VCaP (cell line): ENCODE measurements at regions not wholly inside any gene's neighbourhood (a gene's known extent, or its start where the extent isn't known, plus 50 kb on each side); places are given as distances from the start of the nearest gene placed in this dataset.

Experiments
- H3K27ac ChIP-seq: fragments of 450-650 bp; 2 replicates; pipeline ENCODE4 v1.5.1; 2017
- TF ChIP-seq, protein P1 (sequence below): fragments of 450-650 bp; conservative IDR thresholded peaks from 2 replicates; pipeline ENCODE4 v1.5.1; 2017; ENCODE audit warnings: mild to moderate bottlenecking, moderate library complexity

DNA sequence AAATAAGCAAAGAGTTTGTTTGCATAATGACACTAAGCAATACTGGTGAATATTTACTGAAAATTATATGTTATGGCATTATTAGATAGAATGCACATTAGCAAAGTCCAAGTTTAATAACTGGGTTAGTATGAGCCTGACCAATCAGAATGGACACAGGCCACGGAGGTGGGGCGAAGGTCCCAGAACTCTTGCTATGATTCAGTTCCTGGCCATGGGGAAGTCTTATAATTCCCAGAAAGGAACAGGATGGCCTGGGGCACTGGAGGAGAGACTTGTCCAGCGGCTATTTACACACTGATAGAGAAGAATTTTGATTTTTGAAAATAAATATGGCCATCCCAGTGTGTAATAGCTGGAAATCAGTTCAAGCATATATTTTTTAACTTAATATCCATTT lies 372.0 kb downstream of the EFNB2 start:
- no peak overlapping the region for H3K27ac ChIP-seq
- TF ChIP-seq, protein P1, sequence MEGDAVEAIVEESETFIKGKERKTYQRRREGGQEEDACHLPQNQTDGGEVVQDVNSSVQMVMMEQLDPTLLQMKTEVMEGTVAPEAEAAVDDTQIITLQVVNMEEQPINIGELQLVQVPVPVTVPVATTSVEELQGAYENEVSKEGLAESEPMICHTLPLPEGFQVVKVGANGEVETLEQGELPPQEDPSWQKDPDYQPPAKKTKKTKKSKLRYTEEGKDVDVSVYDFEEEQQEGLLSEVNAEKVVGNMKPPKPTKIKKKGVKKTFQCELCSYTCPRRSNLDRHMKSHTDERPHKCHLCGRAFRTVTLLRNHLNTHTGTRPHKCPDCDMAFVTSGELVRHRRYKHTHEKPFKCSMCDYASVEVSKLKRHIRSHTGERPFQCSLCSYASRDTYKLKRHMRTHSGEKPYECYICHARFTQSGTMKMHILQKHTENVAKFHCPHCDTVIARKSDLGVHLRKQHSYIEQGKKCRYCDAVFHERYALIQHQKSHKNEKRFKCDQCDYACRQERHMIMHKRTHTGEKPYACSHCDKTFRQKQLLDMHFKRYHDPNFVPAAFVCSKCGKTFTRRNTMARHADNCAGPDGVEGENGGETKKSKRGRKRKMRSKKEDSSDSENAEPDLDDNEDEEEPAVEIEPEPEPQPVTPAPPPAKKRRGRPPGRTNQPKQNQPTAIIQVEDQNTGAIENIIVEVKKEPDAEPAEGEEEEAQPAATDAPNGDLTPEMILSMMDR = no peak

DNA sequence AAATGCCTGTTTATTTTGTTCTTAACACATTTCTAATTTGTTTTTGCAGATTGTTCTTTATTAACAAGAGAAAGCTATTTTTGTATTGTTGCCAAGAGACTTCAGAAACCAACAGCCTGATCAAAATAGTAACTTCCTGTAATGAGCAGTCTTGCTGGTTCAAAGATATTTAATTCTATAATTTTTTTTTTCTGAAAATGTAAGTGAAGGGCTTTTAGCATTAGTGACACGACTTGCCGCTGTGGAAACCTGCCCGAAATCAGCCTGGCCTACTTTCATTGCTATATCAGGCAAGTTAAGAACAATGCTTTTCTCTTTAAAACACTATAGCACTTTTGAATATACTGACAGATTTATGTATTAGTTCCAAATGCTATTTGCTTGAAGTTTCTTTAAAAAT lies 374.3 kb downstream of the EFNB2 start:
- TF ChIP-seq, protein P1 = no peak
- no peak overlapping the region for H3K27ac ChIP-seq

DNA sequence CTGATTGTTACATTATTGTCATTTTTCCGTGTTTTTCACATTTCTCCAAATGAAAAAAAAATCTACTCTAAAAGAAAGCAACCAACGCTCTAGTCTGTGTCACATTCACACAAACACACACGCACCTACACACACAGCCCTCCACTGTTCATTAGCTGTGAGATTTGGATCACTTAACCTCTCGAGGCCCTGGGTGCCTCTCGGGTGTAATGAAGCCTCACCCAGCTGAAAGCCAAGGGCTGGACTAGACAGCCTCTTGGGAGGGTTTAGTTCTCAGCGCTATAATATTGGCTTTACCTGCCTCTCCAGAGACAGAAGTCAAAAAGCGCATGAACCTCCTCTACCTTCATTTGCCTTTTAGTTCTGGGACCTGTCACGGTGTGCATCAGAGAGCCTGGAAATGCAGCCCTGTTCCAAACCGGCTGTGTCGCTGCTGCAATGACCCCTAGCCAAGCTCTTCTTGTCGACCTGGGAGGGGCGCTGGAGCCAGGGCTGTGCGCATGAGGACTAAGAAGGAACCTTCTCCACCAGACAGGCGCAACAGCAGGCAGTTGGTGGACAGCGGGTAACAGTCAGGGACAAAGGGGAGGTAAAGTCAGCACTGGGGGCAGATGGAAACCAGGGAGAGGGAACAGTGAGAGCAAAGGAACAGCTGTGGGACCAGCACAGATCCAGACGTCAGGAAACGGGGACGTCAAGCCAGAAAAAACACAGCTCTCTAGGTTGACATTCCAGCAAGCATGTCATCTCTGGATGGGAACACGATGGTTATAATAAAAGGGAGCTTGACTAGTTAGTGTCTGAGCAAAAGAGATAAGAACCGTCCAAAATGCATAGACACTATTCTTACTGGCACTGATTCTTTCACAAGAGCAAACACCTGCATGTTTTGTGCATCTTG lies 375.9 kb downstream of the EFNB2 start:
- peak overlapping the region; percentile 46; the same call in 1 of the 2 replicates for H3K27ac ChIP-seq
- TF ChIP-seq, protein P1 = no peak

DNA sequence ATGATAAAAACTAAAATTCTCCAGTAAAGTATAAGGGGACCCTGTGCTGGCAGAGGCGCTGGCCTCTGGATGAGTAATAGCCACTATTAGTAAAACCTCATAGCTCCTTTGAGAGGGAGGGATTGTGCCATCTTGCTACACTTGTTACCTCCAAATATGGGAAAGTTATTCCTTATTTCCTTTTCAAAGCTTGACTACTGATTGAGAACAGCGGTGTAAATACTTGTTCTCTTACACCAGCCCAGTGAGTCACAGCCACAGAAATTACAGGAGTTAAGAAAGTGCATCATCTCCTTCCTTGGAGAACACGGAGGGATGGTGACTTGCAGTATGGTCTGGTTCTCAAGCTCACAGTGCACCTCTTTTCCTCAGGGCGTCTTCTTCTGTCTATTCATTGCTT lies 379.0 kb downstream of the EFNB2 start:
- TF ChIP-seq, protein P1 = no peak
- no peak overlapping the region for H3K27ac ChIP-seq

DNA sequence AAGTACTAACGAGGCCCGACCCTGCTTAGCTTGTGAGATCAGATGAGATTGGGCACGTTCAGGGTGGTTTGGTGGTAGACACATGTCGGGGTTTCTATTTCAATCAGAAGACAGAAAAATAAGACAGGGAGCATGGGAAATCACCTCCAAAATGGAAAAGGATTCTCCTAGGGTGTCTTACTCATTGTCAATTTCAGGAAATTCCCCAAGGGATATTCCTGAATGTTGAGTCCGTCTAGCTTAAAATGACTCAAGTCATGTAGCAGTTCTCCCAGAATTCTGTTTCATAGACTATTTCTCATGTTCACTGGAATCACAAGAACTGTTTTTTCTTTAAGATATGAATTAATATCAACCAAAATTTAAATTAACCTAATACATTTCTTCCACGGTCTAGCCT lies 380.1 kb downstream of the EFNB2 start:
- no peak overlapping the region for H3K27ac ChIP-seq
- TF ChIP-seq, protein P1 = no peak

DNA sequence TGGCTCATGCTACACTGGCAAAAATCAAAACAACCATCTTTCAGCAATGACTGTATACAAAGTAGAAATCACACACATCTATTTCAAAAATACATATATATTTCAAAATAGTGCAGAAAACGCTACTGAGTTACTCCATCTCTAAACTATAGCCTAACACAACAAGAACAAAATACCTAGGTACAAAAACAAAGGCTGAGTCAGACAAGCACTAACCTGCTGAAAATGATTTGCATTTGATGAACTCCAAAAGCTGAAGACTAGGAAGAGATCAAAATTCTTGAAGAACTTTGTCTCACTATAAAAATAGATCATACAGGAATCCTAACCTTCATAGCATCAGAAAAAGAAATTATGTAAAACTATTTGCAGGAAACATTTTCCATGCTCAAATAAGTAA lies 381.6 kb downstream of the EFNB2 start:
- no peak overlapping the region for H3K27ac ChIP-seq
- TF ChIP-seq, protein P1 = no peak

DNA sequence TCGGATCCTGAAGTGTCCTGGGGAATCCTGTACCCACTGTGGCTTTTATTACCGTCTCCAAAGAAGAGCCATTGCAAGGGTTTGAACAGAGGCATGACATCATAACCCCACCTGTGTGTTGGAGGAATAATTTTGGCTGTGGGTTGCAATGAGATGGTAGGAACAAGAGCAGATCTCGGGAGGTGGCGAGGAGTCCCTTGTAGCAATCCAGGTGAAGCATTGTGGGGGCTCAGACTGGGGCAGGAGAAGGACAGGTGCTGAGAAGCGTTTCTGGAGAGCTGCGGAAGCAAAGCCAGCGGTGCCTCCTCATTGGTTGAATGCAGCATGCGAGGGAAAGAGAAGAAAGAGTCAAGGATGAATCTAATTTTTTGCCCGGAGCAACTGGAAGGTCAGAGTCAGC lies 382.4 kb downstream of the EFNB2 start:
- TF ChIP-seq, protein P1 = no peak
- no peak overlapping the region for H3K27ac ChIP-seq
